Suprapubic skin (tissue), 4 donors: ENCODE measurements at regions not wholly inside any gene's neighbourhood (a gene's known extent, or its start where the extent isn't known, plus 50 kb on each side); places are given as distances from the start of the nearest gene placed in this dataset.

Experiments
- DNase-seq, 2 donors: peaks; one replicate each; pipeline ENCODE4 v3.0.0-alpha.2; 2019; ENCODE audit warnings: low spot score in 2 of 2
- H3K27ac ChIP-seq: fragments of 200-600 bp; sonication (generic); one replicate; pipeline ENCODE4 v1.5.1; 2019
- H3K27me3 ChIP-seq: fragments of 200-600 bp; sonication (generic); one replicate; pipeline ENCODE4 v1.5.1; 2019
- H3K36me3 ChIP-seq: fragments of 200-600 bp; sonication (generic); one replicate; pipeline ENCODE4 v1.5.1; 2019
- H3K4me1 ChIP-seq: fragments of 200-600 bp; sonication (generic); one replicate; pipeline ENCODE4 v1.5.1; 2019
- H3K4me3 ChIP-seq: fragments of 200-600 bp; sonication (generic); one replicate; pipeline ENCODE4 v1.5.1; 2019; ENCODE audit warnings: mild to moderate bottlenecking
- H3K9me3 ChIP-seq: fragments of 200-600 bp; sonication (generic); one replicate; pipeline ENCODE4 v1.5.1; 2019
- EP300 ChIP-seq: sonication (generic); formaldehyde crosslinking; IDR thresholded peaks from one replicate; pipeline ENCODE4 v1.6.1; 2017; ENCODE audit warnings: antibody characterized with exemption
- POLR2A ChIP-seq, 2 donors: fragments of 450-650 bp; IDR thresholded peaks; one replicate each; pipeline ENCODE4 v1.6.1; 2017; ENCODE audit warnings: antibody characterized with exemption in 2 of 2, mild to moderate bottlenecking in 2 of 2, moderate library complexity in 2 of 2
- POLR2AphosphoS5 ChIP-seq, 3 donors: sonication (generic); formaldehyde crosslinking; IDR thresholded peaks; one replicate each; pipeline ENCODE4 v1.6.1; 2017; ENCODE audit warnings: antibody characterized with exemption in 3 of 3
- WGBS: methylation state at CpG from one replicate; pipeline ENCODE4 v1.1.5; 2018; 5-methylcytosine and 5-hydroxymethylcytosine counted together
- TF ChIP-seq, protein P1 (sequence below), 2 donors: fragments of 200-600 bp in 1 of 2; fragments of 450-650 bp in 1 of 2; sonication (generic) in 1 of 2; IDR thresholded peaks; one replicate each; pipeline ENCODE4 v1.5.1; 2016 to 2019; ENCODE audit warnings: antibody characterized with exemption in 2 of 2, mild to moderate bottlenecking in 1 of 2, moderate library complexity in 1 of 2

DNA sequence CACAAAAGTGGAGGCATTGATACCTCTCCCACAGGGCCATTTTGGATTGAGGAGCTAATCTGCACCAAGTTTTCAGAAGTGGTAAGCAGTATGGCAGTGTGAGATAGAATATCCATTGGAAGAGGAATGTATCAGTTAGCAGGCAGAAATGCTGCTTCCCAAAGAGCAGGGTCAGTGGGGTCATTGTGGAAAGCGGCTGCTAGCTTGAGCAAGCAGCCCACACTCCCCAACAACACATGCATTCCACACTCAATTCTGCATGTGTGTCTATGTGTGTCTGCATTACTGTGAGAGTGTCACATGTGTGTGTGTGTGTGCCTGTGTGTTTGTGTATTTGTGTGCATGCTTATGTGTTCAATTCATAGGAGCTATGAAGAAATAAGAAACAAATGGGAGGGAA lies 190.9 kb upstream of the FOXA2 start:
- WGBS, result 92% methylated on average over 1 of the region's 1 CpG
- no peak for TF ChIP-seq POLR2AphosphoS5 (IDR thresholded peaks at IDR 0.05)
- TF ChIP-seq POLR2A (IDR thresholded peaks at IDR 0.05), result no peak
- TF ChIP-seq EP300, result no peak
- TF ChIP-seq, protein P1, sequence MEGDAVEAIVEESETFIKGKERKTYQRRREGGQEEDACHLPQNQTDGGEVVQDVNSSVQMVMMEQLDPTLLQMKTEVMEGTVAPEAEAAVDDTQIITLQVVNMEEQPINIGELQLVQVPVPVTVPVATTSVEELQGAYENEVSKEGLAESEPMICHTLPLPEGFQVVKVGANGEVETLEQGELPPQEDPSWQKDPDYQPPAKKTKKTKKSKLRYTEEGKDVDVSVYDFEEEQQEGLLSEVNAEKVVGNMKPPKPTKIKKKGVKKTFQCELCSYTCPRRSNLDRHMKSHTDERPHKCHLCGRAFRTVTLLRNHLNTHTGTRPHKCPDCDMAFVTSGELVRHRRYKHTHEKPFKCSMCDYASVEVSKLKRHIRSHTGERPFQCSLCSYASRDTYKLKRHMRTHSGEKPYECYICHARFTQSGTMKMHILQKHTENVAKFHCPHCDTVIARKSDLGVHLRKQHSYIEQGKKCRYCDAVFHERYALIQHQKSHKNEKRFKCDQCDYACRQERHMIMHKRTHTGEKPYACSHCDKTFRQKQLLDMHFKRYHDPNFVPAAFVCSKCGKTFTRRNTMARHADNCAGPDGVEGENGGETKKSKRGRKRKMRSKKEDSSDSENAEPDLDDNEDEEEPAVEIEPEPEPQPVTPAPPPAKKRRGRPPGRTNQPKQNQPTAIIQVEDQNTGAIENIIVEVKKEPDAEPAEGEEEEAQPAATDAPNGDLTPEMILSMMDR (IDR thresholded peaks at IDR 0.05), result no peak
- Histone ChIP-seq H3K27me3 (no peaks in the 10 kb centered on the region), H3K4me1 (no peaks in the 10 kb centered on the region), H3K9me3 (no peaks in the 10 kb centered on the region), H3K27ac (no peak overlapping the region), H3K36me3 (no peaks in the 10 kb centered on the region), H3K4me3 (no peak overlapping the region)
- no peak for DNase-seq

DNA sequence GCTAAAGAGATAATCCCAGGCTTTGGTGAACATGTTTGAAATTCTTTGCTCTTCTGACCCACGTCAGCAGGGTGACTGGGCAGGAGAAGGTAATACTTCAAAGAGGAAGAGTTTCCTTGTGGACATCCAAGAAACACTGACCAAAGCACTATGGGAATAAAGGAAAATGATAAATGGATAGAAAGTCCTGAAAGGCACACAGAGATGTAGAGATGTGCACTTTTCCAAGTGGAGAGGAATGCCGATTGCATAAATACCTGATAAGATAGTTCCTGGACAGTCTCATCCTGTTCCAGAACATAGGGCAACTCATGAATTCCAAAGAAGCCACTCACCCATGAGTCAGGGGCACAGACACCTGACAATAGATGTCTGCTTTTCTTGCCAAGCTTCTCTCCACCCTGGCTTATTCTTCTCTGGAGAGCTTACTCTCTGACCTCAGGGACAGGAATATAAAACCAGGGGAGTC lies 191.3 kb upstream of the FOXA2 start:
- no peaks in the 10 kb centered on the region for H3K36me3 ChIP-seq
- no peak overlapping the region for H3K27ac ChIP-seq
- WGBS, result 66% methylated on average over 2 of the region's 2 CpGs
- DNase-seq, result no peak
- no peaks in the 10 kb centered on the region for H3K4me1 ChIP-seq
- TF ChIP-seq, protein P1 (IDR thresholded peaks at IDR 0.05), result no peak
- TF ChIP-seq EP300, result no peak
- TF ChIP-seq POLR2A (IDR thresholded peaks at IDR 0.05), result no peak
- TF ChIP-seq POLR2AphosphoS5 (IDR thresholded peaks at IDR 0.05), result no peak
- no peaks in the 10 kb centered on the region for H3K27me3 ChIP-seq
- H3K4me3 ChIP-seq, result no peak overlapping the region
- H3K9me3 ChIP-seq, result no peaks in the 10 kb centered on the region

DNA sequence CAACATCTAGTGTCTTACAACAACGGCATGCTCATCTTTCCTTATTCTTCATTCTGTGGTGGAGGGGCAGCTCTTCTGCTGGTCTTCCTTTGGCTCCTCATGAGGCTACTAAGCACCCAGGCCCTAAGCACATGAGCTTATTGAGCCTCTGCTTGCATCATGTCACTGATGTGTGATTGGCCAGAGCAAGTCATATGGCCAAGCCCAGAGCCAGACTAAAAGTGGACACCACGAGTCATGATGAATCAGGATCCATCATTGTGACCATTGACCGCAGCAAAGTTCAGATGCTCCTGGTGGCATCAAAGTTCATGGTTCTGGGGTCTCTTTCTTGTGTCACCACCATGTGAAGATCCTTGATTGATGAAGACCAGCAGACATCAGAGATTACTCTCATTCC lies 192.0 kb upstream of the FOXA2 start:
- Histone ChIP-seq H3K4me1 (no peaks in the 10 kb centered on the region), H3K36me3 (no peaks in the 10 kb centered on the region), H3K27me3 (no peaks in the 10 kb centered on the region), H3K9me3 (no peaks in the 10 kb centered on the region), H3K27ac (no peak overlapping the region), H3K4me3 (no peak overlapping the region)
- DNase-seq, result no peak
- TF ChIP-seq, protein P1 (IDR thresholded peaks at IDR 0.05), result no peak
- 90% methylated on average over 3 of the region's 3 CpGs for WGBS

DNA sequence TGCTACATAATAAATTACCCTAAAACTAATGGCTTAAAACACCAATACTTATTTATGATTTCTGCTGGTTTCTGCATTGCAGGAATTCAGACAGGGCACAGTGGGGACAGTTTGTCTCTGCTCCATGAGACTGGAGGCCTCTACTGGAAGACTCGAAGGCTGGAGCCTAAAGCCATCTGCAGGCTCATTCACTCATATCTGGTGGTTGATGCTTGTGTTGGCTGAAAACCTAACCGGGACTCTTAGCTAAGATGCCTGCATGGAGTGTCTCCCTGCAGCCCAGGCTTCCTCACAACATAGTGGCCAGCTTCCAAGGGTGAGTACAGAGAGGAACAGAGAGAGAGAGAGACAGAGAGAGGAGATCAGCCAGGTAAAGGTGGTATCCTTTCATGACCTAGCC lies 195.5 kb upstream of the FOXA2 start:
- Histone ChIP-seq H3K9me3 (no peaks in the 10 kb centered on the region), H3K27ac (no peak overlapping the region), H3K4me3 (no peak overlapping the region), H3K4me1 (no peaks in the 10 kb centered on the region), H3K27me3 (no peaks in the 10 kb centered on the region), H3K36me3 (no peaks in the 10 kb centered on the region)
- 79% methylated on average over 2 of the region's 2 CpGs for WGBS
- TF ChIP-seq POLR2A (IDR thresholded peaks at IDR 0.05) (no peak), POLR2AphosphoS5 (IDR thresholded peaks at IDR 0.05) (no peak), EP300 (no peak)
- TF ChIP-seq, protein P1 (IDR thresholded peaks at IDR 0.05), result no peak
- DNase-seq, result no peak

DNA sequence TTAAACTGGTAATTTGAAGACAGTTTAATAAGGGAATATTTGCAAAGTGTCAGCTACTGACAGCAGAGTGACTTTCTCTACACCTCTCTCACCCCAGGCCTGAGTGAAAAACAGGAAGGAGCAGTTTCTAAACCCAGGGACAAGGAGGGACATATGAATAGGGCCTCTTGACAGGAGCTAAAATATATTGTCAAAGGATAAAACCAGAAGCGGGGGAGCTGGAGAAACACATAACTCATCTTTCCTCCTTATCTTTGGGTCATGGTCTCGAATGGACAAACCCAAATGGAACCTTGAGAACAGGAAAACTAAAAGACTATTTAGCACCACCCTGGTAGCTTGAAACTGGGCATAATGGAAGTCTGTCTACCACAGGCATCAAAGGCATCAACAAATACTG lies 197.5 kb upstream of the FOXA2 start:
- no peaks in the 10 kb centered on the region for H3K4me1 ChIP-seq
- H3K27ac ChIP-seq, result no peak overlapping the region
- WGBS, result 85% methylated on average over 2 of the region's 2 CpGs
- no peaks in the 10 kb centered on the region for H3K27me3 ChIP-seq
- no peaks in the 10 kb centered on the region for H3K36me3 ChIP-seq
- H3K4me3 ChIP-seq, result no peak overlapping the region
- H3K9me3 ChIP-seq, result no peaks in the 10 kb centered on the region
- no peak for DNase-seq
- TF ChIP-seq POLR2AphosphoS5 (IDR thresholded peaks at IDR 0.05) (no peak), EP300 (no peak)

DNA sequence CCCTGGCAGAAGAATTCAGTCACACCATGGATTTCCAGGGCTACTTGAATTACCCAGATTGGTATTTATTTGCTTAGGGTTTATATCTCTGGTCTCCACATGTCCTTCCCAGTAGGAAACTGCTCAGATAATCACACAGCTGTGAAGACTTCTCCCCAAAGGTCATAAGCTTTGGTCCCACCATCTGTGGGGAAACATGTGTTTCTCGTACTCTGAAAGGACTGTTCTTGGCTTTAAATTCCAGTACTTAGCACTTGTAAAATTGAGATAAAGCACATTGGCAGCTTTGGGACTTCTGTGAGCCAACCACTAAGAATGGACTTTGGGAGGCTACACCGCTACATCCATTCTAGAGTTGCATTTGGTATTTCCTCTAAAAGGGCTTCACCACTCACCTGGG lies 205.3 kb upstream of the FOXA2 start:
- Histone ChIP-seq H3K4me3 (no peak overlapping the region), H3K27me3 (peaks cover 8% of the 10 kb centered on the region), H3K4me1 (no peaks in the 10 kb centered on the region), H3K9me3 (no peaks in the 10 kb centered on the region), H3K27ac (no peak overlapping the region), H3K36me3 (no peaks in the 10 kb centered on the region)
- 88% methylated on average over 2 of the region's 2 CpGs for WGBS
- DNase-seq, result no peak
- no peak for TF ChIP-seq POLR2AphosphoS5 (IDR thresholded peaks at IDR 0.05)
- no peak for TF ChIP-seq EP300
- TF ChIP-seq POLR2A (IDR thresholded peaks at IDR 0.05), result no peak
- TF ChIP-seq, protein P1 (IDR thresholded peaks at IDR 0.05), result no peak
